Esophagus muscularis mucosa (tissue), 4 donors: ENCODE measurements at regions not wholly inside any gene's neighbourhood (a gene's known extent, or its start where the extent isn't known, plus 50 kb on each side); places are given as distances from the start of the nearest gene placed in this dataset.

Experiments
- DNase-seq: peaks from one replicate; pipeline ENCODE4 v3.0.0-alpha.2; 2017; ENCODE audit errors: extremely low spot score
- H3K27ac ChIP-seq, 4 donors: fragments of 200-600 bp; sonication (generic); replicated peaks in 1 of 4; 1 replicate in 3 of 4; 2 replicates in 1 of 4; pipeline ENCODE4 v1.5.1; 2016 to 2019; ENCODE audit warnings: mild to moderate bottlenecking in 1 of 4
- H3K27me3 ChIP-seq, 4 donors: fragments of 200-600 bp; sonication (generic); one replicate each; pipeline versions ENCODE4 v1.5.1 to v1.6.0; 2016 to 2019
- H3K36me3 ChIP-seq, 4 donors: fragments of 200-600 bp; sonication (generic); one replicate each; pipeline ENCODE4 v1.5.1; 2016 to 2019
- H3K4me1 ChIP-seq, 4 donors: fragments of 200-600 bp; sonication (generic); one replicate each; pipeline ENCODE4 v1.5.1; 2016 to 2019
- H3K4me3 ChIP-seq, 4 donors: fragments of 200-600 bp; sonication (generic); 1 replicate in 2 of 4; 2 replicates in 2 of 4; pipeline ENCODE4 v1.5.1; 2016 to 2019; ENCODE audit warnings: mild to moderate bottlenecking in 4 of 4, moderate library complexity in 1 of 4
- H3K9me3 ChIP-seq, 4 donors: fragments of 200-600 bp; sonication (generic); 1 replicate in 3 of 4; 2 replicates in 1 of 4; pipeline ENCODE4 v1.5.1; 2016 to 2019
- CTCF ChIP-seq, 3 experiments: fragments of 200-600 bp in 2 of 3; fragments of 450-650 bp in 1 of 3; sonication (generic) in 2 of 3; IDR thresholded peaks; one replicate each; pipeline ENCODE4 v1.5.1; 2017 to 2019; ENCODE audit warnings: antibody characterized with exemption in 3 of 3, mild to moderate bottlenecking in 2 of 3, moderate library complexity in 1 of 3
- EP300 ChIP-seq: sonication (generic); formaldehyde crosslinking; IDR thresholded peaks from one replicate; pipeline ENCODE4 v1.6.1; 2017; ENCODE audit warnings: antibody characterized with exemption
- POLR2A ChIP-seq: fragments of 450-650 bp; IDR thresholded peaks from one replicate; pipeline ENCODE4 v1.6.1; 2017; ENCODE audit warnings: antibody characterized with exemption, moderate library complexity, mild to moderate bottlenecking, low read depth
- POLR2AphosphoS5 ChIP-seq, 2 donors: sonication (generic); formaldehyde crosslinking; IDR thresholded peaks; one replicate each; pipeline ENCODE4 v1.6.1; 2017; ENCODE audit warnings: antibody characterized with exemption in 2 of 2
- WGBS: methylation state at CpG from one replicate; pipeline ENCODE4 v1.1.5; 2018; 5-methylcytosine and 5-hydroxymethylcytosine counted together
- intact Hi-C: fragments of 100-400 bp; cut with DNase I; formaldehyde crosslinking; loops from one replicate; pipeline ENCODE4 v1.15.1; 2023

GRCh38 chrX:26442340-26442739, 226.4 kb downstream of the MAGEB5 start:
- Histone ChIP-seq H3K4me3 (no peak overlapping the region), H3K36me3 (no peaks in the 10 kb centered on the region), H3K27me3 (no peaks in the 10 kb centered on the region), H3K27ac (no peak overlapping the region), H3K4me1 (no peaks in the 10 kb centered on the region), H3K9me3 (no peaks in the 10 kb centered on the region)
- whole genome bisulfite sequencing: 22% methylated on average over 1 of the region's 1 CpG
- no peak for TF ChIP-seq POLR2A
- no peak for TF ChIP-seq EP300
- TF ChIP-seq POLR2AphosphoS5 (IDR thresholded peaks at IDR 0.05): no peak
- TF ChIP-seq CTCF (IDR thresholded peaks at IDR 0.05): no peak
- DNase-seq: no peak
- intact Hi-C loops: no loop called here

- Histone ChIP-seq H3K27me3 (no peaks in the 10 kb centered on the region), H3K27ac (no peak overlapping the region), H3K9me3 (no peaks in the 10 kb centered on the region), H3K36me3 (no peaks in the 10 kb centered on the region), H3K4me1 (no peaks in the 10 kb centered on the region), H3K4me3 (no peak overlapping the region)
- DNase-seq: no peak
- no peak for TF ChIP-seq CTCF (IDR thresholded peaks at IDR 0.05)
- no peak for TF ChIP-seq POLR2A
- TF ChIP-seq EP300: no peak
- TF ChIP-seq POLR2AphosphoS5 (IDR thresholded peaks at IDR 0.05): no peak
- intact Hi-C loops: no loop called here
- 61% methylated on average over 3 of the region's 3 CpGs for WGBS
Observed at GRCh38 chrX:26414534-26414933, 198.6 kb downstream of the MAGEB5 start.

- intact Hi-C loops: no loop called here
- no peak for DNase-seq
Observed at GRCh38 chrX:26411045-26411444, 195.1 kb downstream of the MAGEB5 start.

GRCh38 chrX:26409636-26410035, 193.7 kb downstream of the MAGEB5 start:
- Histone ChIP-seq H3K36me3 (no peaks in the 10 kb centered on the region), H3K9me3 (no peaks in the 10 kb centered on the region), H3K4me1 (no peaks in the 10 kb centered on the region), H3K27me3 (no peaks in the 10 kb centered on the region), H3K4me3 (no peak overlapping the region), H3K27ac (no peak overlapping the region)
- TF ChIP-seq POLR2A (no peak), EP300 (no peak), POLR2AphosphoS5 (IDR thresholded peaks at IDR 0.05) (no peak), CTCF (IDR thresholded peaks at IDR 0.05) (no peak)
- intact Hi-C loops: no loop called here
- WGBS: 48% methylated on average over 5 of the region's 5 CpGs
- no peak for DNase-seq

More at GRCh38 chrX:26411045-26411444, 195.1 kb downstream of the MAGEB5 start:
- Histone ChIP-seq H3K36me3 (no peaks in the 10 kb centered on the region), H3K27ac (no peak overlapping the region), H3K4me1 (no peaks in the 10 kb centered on the region), H3K9me3 (no peaks in the 10 kb centered on the region), H3K27me3 (no peaks in the 10 kb centered on the region), H3K4me3 (no peak overlapping the region)
- no peak for TF ChIP-seq CTCF (IDR thresholded peaks at IDR 0.05)
- TF ChIP-seq POLR2A: no peak
- TF ChIP-seq EP300: no peak
- no peak for TF ChIP-seq POLR2AphosphoS5 (IDR thresholded peaks at IDR 0.05)
- 62% methylated on average over 1 of the region's 1 CpG for WGBS

- no peaks in the 10 kb centered on the region for H3K9me3 ChIP-seq
- H3K27me3 ChIP-seq: no peaks in the 10 kb centered on the region
- TF ChIP-seq EP300 (no peak), CTCF (IDR thresholded peaks at IDR 0.05) (no peak), POLR2A (no peak), POLR2AphosphoS5 (IDR thresholded peaks at IDR 0.05) (no peak)
- H3K27ac ChIP-seq: no peak overlapping the region
- 65% methylated on average over 4 of the region's 4 CpGs for WGBS
- DNase-seq: no peak
- intact Hi-C loops: no loop called here
- no peaks in the 10 kb centered on the region for H3K36me3 ChIP-seq
- H3K4me3 ChIP-seq: no peak overlapping the region
- no peaks in the 10 kb centered on the region for H3K4me1 ChIP-seq
Observed at GRCh38 chrX:26387906-26388305, 171.9 kb downstream of the MAGEB5 start.
